Natural killer cell (primary cell): ENCODE measurements at regions not wholly inside any gene's neighbourhood (a gene's known extent, or its start where the extent isn't known, plus 50 kb on each side); places are given as distances from the start of the nearest gene placed in this dataset.

Experiments used
- ATAC-seq, 3 donors: fragments of 150-1000 bp in 2 of 3; fragments of 200-7000 bp in 1 of 3; cut with Tn5 transposase; 1 replicate in 1 of 3; 2 replicates in 2 of 3; pipeline ENCODE4 v1.10.0; 2021; ENCODE audit warnings: mild to moderate bottlenecking in 2 of 3, moderate library complexity in 2 of 3
- DNase-seq, 2 donors: peaks; one replicate each; pipeline versions ENCODE4 v3.0.0 to v3.0.0-alpha.2; 2013 to 2021; ENCODE audit warnings: mixed read lengths in 1 of 2
- H3K27ac ChIP-seq: one replicate; pipeline ENCODE4 v1.5.1; 2013; ENCODE audit warnings: mild to moderate bottlenecking, low read length
- H3K27me3 ChIP-seq: one replicate; pipeline ENCODE4 v1.6.1; 2013; ENCODE audit warnings: low read length; ENCODE audit not compliant: control insufficient read depth, insufficient read depth
- H3K36me3 ChIP-seq: one replicate; pipeline ENCODE4 v1.6.1; 2013; ENCODE audit warnings: low read length; ENCODE audit not compliant: control insufficient read depth, insufficient read depth
- H3K4me1 ChIP-seq: one replicate; pipeline ENCODE4 v1.6.1; 2013; ENCODE audit warnings: low read length; ENCODE audit not compliant: control insufficient read depth, insufficient read depth
- H3K4me3 ChIP-seq: one replicate; pipeline ENCODE4 v1.5.1; 2013; ENCODE audit warnings: low read length
- H3K9me3 ChIP-seq: one replicate; pipeline ENCODE4 v1.6.1; 2013; ENCODE audit warnings: low read length; ENCODE audit not compliant: control insufficient read depth, insufficient read depth
- H3K27ac Mint-ChIP-seq, 2 donors: one replicate each; pipeline ENCODE4 v1.8.0; 2022; ENCODE audit warnings: mild to moderate bottlenecking in 2 of 2, mixed read lengths in 2 of 2, moderate library complexity in 1 of 2
- H3K27me3 Mint-ChIP-seq, 2 donors: one replicate each; pipeline ENCODE4 v1.8.0; 2022; ENCODE audit warnings: low read depth in 2 of 2, mixed read lengths in 2 of 2
- H3K36me3 Mint-ChIP-seq: one replicate; pipeline ENCODE4 v1.8.0; 2022; ENCODE audit warnings: mixed read lengths
- H3K4me1 Mint-ChIP-seq, 2 donors: one replicate each; pipeline ENCODE4 v1.8.0; 2022; ENCODE audit warnings: mixed read lengths in 2 of 2
- H3K4me3 Mint-ChIP-seq: one replicate; pipeline ENCODE4 v1.8.0; 2022; ENCODE audit warnings: mild to moderate bottlenecking, moderate library complexity, mixed read lengths
- H3K9me3 Mint-ChIP-seq, 2 donors: one replicate each; pipeline ENCODE4 v1.8.0; 2022; ENCODE audit warnings: mixed read lengths in 2 of 2
- WGBS: methylation state at CpG from one replicate; pipeline ENCODE4 v1.1.7; 2013; ENCODE audit warnings: missing lambda C conversion rate; ENCODE audit not compliant: insufficient coverage; 5-methylcytosine and 5-hydroxymethylcytosine counted together
- intact Hi-C: fragments of 100-400 bp; cut with micrococcal nuclease; formaldehyde crosslinking; loops from one replicate; pipeline ENCODE4 v1.14.2; 2022
- TF ChIP-seq, protein P1 (sequence below): fragments of 200-600 bp; IDR thresholded peaks from one replicate; pipeline ENCODE4 v1.8.0; 2022; ENCODE audit warnings: antibody characterized with exemption

DNA sequence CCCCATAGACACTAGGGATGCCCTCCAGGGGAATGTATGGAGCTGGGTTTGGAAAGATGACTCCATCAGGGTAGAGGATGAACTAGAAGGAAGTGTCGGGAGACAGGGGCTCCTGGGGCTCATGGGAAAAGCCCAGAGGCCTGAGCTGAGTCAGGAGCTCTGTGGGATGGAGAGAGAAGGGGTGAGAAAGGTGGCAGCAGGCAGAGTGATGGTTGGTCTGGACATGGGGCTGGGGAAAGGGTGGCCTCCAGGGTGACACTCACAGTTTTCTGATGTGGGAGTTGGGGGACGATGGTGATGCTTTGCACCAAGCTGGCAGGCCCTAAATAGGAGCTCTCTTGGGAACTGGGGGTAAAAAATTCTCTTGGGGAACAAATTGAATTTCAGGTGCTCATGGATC, 213.5 kb upstream of the MVB12B start:
- Histone ChIP-seq H3K36me3 (no peaks in the 10 kb centered on the region), H3K27me3 (no peaks in the 10 kb centered on the region), H3K9me3 (no peaks in the 10 kb centered on the region), H3K27ac (no peak overlapping the region), H3K4me1 (no peaks in the 10 kb centered on the region), H3K4me3 (no peak overlapping the region)
- no peaks in the 10 kb centered on the region for H3K4me1 Mint-ChIP-seq
- H3K9me3 Mint-ChIP-seq = no peaks in the 10 kb centered on the region
- ATAC-seq (no peak), DNase-seq (no peak)
- intact Hi-C loops = no loop called here
- H3K4me3 Mint-ChIP-seq = no peak overlapping the region
- WGBS = 74% methylated on average over 2 of the region's 2 CpGs
- H3K36me3 Mint-ChIP-seq = no peaks in the 10 kb centered on the region
- TF ChIP-seq, protein P1, sequence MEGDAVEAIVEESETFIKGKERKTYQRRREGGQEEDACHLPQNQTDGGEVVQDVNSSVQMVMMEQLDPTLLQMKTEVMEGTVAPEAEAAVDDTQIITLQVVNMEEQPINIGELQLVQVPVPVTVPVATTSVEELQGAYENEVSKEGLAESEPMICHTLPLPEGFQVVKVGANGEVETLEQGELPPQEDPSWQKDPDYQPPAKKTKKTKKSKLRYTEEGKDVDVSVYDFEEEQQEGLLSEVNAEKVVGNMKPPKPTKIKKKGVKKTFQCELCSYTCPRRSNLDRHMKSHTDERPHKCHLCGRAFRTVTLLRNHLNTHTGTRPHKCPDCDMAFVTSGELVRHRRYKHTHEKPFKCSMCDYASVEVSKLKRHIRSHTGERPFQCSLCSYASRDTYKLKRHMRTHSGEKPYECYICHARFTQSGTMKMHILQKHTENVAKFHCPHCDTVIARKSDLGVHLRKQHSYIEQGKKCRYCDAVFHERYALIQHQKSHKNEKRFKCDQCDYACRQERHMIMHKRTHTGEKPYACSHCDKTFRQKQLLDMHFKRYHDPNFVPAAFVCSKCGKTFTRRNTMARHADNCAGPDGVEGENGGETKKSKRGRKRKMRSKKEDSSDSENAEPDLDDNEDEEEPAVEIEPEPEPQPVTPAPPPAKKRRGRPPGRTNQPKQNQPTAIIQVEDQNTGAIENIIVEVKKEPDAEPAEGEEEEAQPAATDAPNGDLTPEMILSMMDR = no peak
- no peak overlapping the region for H3K27ac Mint-ChIP-seq
- peaks cover 0 to 18% of the 10 kb centered on the region in 2 donors for H3K27me3 Mint-ChIP-seq

DNA sequence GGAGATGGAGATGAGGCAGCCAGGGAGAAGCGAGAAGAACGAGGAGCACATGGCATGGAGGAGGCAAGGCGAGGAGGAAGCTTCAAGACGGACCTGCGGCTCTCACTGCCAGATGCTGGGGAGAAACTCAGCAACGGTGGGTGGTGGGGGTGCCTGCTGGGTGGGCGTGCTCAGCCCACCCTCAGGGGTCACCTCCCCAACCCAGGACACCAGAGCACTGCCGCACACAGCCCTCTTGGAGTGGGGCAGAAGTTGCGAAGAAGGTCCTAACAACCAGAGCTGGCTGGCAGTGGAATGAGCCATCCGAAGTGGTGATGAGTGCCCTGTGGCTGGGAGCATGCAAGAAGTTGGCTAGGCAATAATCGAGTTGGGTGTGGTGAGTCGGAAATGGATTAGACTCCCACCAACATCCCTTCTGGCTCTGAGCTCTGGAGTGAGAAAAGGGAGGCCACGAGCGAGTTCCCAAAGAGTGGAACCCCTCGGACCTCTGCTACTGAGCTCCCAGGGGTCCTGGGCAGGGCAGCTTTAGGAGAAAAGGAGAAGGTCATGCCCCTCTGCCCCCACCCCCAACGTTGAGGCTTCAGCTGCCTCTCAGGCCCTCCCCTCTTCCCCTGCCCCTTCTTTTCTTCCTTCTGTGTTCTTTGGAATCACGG, 212.7 kb upstream of the MVB12B start:
- Mint-ChIP-seq H3K27me3 (peaks cover 0 to 12% of the 10 kb centered on the region in 2 donors), H3K9me3 (no peaks in the 10 kb centered on the region), H3K4me1 (no peaks in the 10 kb centered on the region), H3K36me3 (no peaks in the 10 kb centered on the region), H3K4me3 (no peak overlapping the region), H3K27ac (no peak overlapping the region)
- ATAC-seq (no peak), DNase-seq (no peak)
- Histone ChIP-seq H3K27ac (no peak overlapping the region), H3K9me3 (no peaks in the 10 kb centered on the region), H3K27me3 (no peaks in the 10 kb centered on the region), H3K36me3 (no peaks in the 10 kb centered on the region), H3K4me1 (no peaks in the 10 kb centered on the region), H3K4me3 (no peak overlapping the region)
- intact Hi-C loops = no loop called here
- WGBS = 89% methylated on average over 14 of the region's 17 CpGs
- TF ChIP-seq, protein P1 = no peak

DNA sequence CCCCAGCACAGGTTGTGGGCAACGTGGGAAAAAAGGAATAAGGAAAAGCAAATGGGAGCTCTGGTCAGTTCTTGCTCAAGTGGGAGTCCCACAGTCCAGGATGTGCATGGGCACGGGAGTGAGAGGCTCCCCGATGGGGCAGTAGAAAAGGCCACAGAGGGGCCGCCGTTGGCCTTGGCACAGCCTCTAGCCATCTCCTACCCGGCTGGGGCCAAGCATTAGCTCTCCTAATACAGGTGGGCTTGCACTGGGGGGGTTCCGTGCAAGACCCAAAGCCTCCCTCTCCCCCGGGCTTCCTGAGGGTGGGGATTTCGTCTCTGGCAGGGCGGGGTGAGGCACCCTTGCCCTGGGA, 212.2 kb upstream of the MVB12B start:
- Histone ChIP-seq H3K27ac (no peak overlapping the region), H3K4me1 (no peaks in the 10 kb centered on the region), H3K4me3 (no peak overlapping the region), H3K27me3 (no peaks in the 10 kb centered on the region), H3K9me3 (no peaks in the 10 kb centered on the region), H3K36me3 (no peaks in the 10 kb centered on the region)
- WGBS = 71% methylated on average over 10 of the region's 10 CpGs
- Mint-ChIP-seq H3K27me3 (peaks cover 2 to 8% of the 10 kb centered on the region in 2 donors), H3K4me3 (no peak overlapping the region), H3K4me1 (no peaks in the 10 kb centered on the region), H3K36me3 (no peaks in the 10 kb centered on the region), H3K27ac (no peak overlapping the region), H3K9me3 (no peaks in the 10 kb centered on the region)
- TF ChIP-seq, protein P1 = no peak
- DNase-seq (no peak), ATAC-seq (no peak)
- intact Hi-C loops = no loop called here

DNA sequence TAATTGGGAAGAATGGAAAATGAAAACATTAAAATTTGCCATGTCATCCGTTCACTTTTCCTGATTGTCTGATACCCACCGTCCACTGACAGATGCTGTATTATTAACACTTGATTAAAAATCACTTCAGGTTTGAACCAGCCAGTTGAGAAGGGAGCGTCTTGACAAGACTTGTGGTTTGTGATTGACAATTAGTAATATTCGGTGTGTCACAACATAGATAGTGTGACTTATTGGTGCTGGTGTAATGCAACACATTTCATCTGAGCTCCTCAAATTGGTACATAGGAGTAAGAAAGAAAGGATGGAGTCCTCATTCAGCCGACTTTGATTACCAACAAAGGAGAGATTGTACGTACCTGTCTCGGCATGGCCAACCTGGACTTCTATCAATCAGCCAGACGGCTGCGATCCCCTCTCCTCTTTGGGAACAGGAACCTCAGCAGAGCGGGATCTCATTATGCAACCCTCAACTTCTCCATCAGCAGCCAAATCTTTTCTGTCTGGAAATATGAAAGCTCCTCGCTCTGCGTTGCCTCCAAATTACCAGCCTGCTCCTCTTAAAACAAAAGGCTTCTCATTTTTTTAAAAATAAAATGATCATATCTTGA, 211.7 kb upstream of the MVB12B start:
- Mint-ChIP-seq H3K4me1 (no peaks in the 10 kb centered on the region), H3K27ac (no peak overlapping the region), H3K4me3 (no peak overlapping the region), H3K9me3 (no peaks in the 10 kb centered on the region), H3K36me3 (no peaks in the 10 kb centered on the region), H3K27me3 (peaks cover 8% of the 10 kb centered on the region in 2 donors)
- ATAC-seq (no peak), DNase-seq (no peak)
- intact Hi-C loops = no loop called here
- WGBS = 91% methylated on average over 12 of the region's 12 CpGs
- TF ChIP-seq, protein P1 = no peak
- H3K4me3 ChIP-seq = no peak overlapping the region
- no peaks in the 10 kb centered on the region for H3K36me3 ChIP-seq
- no peak overlapping the region for H3K27ac ChIP-seq
- no peaks in the 10 kb centered on the region for H3K27me3 ChIP-seq
- no peaks in the 10 kb centered on the region for H3K9me3 ChIP-seq
- H3K4me1 ChIP-seq = no peaks in the 10 kb centered on the region
